SU-DHL-6 (cell line): ENCODE measurements at regions not wholly inside any gene's neighbourhood (a gene's known extent, or its start where the extent isn't known, plus 50 kb on each side); places are given as distances from the start of the nearest gene placed in this dataset.

ENCODE experiments used
- CTCF ChIP-seq: fragments of 200-600 bp; sonication (generic); IDR thresholded peaks from one replicate; pipeline ENCODE4 v1.5.1; 2017; ENCODE audit warnings: antibody characterized with exemption, mild to moderate bottlenecking, low read length, moderate library complexity; ENCODE audit not compliant: insufficient read depth, poor library complexity, severe bottlenecking
- EZH2phosphoT487 ChIP-seq: fragments of 200-600 bp; sonication (generic), shearing (Covaris generic); conservative IDR thresholded peaks from 2 replicates; pipeline ENCODE4 v1.6.1; 2018; ENCODE audit warnings: mild to moderate bottlenecking, antibody characterized with exemption, low read length, moderate library complexity, mixed read lengths

- TF ChIP-seq CTCF, result no peak
- no peak for TF ChIP-seq EZH2phosphoT487
Observed at GRCh38 chr5:97627272-97627671, 444.2 kb upstream of the RIOK2 start.
